ENCODE measurements at regions not wholly inside any gene's neighbourhood (a gene's known extent, or its start where the extent isn't known, plus 50 kb on each side); places are given as distances from the start of the nearest gene placed in this dataset.

DNA sequence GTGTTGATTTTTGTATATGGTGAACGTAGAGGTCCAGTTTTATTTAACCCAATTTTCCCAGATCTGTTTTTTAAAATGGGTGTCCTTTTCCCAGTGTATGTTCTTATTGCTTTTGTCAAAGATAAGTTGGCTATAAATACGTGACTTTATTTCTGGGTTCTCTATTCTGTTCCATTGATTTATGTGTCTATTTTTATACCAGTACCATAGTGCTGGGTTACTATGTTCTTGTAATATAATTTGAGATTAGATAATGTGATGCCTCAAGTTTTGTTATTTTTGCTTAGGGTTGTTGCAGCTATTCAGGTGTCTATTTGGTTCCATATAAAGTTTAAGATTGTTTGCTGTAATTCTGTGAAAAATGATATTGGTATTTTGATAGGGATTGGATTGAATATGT is 749.1 kb upstream of the GRIA3 start:
- TF ChIP-seq, protein P1, sequence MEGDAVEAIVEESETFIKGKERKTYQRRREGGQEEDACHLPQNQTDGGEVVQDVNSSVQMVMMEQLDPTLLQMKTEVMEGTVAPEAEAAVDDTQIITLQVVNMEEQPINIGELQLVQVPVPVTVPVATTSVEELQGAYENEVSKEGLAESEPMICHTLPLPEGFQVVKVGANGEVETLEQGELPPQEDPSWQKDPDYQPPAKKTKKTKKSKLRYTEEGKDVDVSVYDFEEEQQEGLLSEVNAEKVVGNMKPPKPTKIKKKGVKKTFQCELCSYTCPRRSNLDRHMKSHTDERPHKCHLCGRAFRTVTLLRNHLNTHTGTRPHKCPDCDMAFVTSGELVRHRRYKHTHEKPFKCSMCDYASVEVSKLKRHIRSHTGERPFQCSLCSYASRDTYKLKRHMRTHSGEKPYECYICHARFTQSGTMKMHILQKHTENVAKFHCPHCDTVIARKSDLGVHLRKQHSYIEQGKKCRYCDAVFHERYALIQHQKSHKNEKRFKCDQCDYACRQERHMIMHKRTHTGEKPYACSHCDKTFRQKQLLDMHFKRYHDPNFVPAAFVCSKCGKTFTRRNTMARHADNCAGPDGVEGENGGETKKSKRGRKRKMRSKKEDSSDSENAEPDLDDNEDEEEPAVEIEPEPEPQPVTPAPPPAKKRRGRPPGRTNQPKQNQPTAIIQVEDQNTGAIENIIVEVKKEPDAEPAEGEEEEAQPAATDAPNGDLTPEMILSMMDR (IDR thresholded peaks at IDR 0.05), result no peak
- TF ChIP-seq POLR2A (IDR thresholded peaks at IDR 0.05), result no peak
